Hematopoietic multipotent progenitor cell treated with erythropoietin and hydrocortisone succinate and interleukin-3 and kit ligand, for 15 days (in vitro differentiated cells): ENCODE measurements at regions not wholly inside any gene's neighbourhood (a gene's known extent, or its start where the extent isn't known, plus 50 kb on each side); places are given as distances from the start of the nearest gene placed in this dataset.

Experiments
- DNase-seq: peaks from one replicate; pipeline ENCODE4 v3.0.0-alpha.2; 2015; ENCODE audit warnings: low spot score

DNA sequence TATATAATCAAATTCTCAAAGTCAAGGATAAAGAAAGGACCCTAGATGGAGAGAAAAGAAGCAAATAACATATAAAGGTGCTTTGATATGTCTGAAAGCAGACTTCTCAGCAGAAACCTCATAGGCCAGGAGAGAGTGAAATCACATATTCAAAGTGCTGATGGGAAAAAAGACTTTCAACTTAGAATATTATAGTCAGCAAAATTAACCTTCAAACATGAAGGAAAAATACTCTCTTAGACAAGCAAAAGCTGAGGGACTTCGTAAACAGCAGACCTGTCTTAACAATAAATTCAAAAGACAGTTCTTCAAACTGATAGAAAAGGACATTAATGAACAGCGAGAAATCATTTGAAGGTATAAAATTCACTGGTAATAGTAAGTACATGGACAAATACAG, 107.2 kb upstream of the KCNH7 start:
- no peak for DNase-seq

DNA sequence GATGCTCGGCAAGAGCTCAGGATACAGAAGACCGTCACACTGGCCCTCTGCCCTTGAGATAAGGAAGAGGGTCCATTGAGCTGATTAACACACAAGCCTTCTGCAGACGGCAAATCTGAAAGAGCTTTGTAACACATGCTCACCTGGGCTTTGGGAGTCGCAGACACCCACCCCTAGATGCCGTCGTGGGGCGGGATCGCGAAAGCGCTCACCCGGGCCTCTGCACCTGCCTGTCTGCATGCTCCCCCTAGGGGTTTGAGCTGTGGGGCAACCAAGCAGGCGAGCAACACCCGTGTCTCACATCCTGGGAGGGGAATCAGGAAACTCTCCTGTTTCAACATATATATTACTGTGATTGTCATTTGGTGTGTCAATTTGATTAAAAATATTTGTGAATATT, 99.8 kb upstream of the KCNH7 start:
- no peak for DNase-seq

DNA sequence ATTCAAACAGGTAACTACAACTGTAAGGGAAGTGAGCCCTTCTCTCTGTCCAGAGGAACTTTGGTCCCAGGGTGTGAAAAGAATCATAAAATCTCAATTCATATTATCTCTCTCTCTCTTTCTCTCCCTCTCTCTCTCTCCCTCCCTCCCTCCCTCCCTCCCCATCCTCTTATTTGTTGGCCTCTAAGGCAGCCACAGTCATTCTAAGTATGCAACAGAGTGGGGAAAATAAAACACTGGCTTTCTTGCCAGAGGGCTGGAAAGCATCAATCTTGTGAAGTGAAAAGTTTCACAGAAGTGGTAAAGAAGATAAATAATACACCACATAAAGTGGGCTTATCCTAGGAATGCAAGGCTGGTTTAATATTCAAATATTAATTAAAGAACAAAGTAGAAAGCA, 95.6 kb upstream of the KCNH7 start:
- no peak for DNase-seq

DNA sequence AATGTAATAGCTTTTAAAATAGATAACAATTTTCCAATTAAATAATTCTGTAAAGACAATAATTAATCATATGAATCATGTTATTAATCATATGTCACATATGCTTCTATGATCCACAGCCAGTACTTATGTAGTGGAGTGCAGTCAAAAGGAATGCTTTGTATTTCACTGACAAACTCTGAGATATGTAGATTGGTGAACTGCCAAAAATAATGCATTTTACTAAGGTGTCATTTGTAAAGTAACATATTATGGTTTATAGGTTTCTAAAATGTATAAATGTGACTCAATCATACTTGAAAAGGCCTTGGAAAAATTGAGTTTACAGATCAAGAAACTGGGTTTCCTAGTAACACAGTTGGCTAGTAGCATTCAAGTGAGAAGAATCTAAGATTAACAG, 93.8 kb upstream of the KCNH7 start:
- no peak for DNase-seq

DNA sequence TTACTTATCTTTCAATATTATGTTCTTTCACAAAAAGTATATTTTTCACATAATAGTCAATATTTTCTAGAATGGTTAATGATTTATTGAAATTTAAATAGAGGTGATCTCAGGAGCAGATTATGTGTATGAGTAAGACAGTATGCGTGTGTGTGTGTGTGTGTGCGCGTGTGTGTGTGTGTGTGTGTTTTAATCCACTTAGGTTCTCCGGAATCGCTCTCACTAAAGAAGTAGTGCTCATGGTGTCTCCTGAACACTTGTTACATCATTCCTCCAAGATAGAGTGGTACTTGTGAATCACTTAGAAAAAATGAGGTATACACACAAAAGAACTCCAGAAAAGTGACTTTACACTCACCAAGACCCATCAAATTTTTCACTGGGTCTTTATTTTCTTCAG, 91.0 kb upstream of the KCNH7 start:
- no peak for DNase-seq

DNA sequence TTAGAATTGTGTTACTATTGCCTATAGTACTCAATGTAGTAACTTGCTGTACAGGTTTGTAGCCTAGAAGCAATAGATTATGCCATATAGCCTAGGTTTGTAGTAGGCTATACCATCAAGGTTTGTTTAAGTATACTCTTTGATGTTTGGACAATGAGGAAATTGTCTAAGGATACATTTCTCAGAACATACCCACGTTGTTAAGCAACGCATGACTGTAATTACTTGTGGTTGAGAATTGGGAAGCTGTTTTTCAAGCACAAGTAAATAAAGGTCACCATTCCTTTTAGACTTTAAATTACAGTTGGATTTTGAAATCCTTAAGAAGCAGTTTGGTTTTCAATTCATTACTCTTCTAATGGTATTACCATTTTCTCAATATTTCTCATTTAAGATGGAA, 89.8 kb upstream of the KCNH7 start:
- DNase-seq: no peak

- DNase-seq: no peak
These were observed 88.3 kb upstream of the KCNH7 start for GRCh38 chr2:162926907-162927306.

GRCh38 chr2:162926501-162926900, 87.9 kb upstream of the KCNH7 start:
- no peak for DNase-seq

DNA sequence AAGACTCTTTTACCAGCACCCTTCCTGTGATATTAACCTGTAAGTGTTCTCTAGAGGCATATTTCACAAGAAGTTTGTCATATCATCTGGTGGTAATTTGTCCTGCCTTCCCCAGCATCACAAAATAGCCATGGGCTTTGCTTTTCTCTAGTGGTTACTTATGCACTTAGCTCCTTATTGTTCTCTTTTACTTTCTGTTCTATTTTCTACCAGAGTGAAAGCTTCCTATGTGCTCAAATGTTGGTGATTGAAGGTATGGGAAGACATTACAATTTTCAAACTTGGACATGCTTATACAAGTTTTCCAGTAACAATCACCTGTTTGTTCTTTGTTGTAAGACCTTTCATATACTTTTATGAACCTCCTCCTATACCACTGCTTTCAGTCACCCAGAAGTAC, 87.0 kb upstream of the KCNH7 start:
- no peak for DNase-seq

DNA sequence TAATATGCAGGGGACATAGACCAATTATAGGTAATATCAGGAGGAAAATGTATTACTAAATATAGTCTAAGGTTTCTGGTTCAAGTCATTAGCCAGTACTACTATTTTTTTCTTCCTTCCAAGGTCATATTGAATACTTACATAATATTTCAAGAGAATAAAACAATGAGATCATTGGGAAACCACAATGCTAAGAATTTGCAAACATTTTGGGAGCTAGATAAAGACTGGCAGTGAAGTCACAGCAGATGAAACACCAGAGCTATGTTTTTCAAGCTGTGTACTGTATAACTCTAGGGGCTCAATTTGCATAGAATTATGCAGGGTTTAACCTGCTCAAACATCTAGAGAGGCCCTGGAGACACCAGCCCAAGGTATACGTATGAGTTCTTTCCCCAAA, 80.5 kb upstream of the KCNH7 start:
- no peak for DNase-seq

DNA sequence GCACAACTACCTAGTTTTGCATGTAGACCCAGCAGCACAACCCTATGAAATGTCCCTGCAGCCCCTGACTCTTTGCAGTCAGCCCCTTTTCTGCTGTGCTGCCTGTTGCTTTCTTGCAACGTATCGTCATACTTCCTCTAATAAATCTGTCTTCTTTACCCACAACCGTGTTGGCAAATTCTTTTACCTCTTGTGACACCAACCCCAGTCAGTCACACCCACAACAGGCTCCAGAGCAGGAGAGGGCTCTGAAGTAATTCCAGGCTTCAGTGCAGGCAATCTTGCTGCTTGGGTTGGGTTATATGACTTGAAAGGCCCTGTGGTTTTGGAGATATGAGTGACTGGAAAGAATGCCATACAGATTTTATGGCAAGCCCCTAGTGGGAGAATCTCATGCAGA, 79.1 kb upstream of the KCNH7 start:
- no peak for DNase-seq

DNA sequence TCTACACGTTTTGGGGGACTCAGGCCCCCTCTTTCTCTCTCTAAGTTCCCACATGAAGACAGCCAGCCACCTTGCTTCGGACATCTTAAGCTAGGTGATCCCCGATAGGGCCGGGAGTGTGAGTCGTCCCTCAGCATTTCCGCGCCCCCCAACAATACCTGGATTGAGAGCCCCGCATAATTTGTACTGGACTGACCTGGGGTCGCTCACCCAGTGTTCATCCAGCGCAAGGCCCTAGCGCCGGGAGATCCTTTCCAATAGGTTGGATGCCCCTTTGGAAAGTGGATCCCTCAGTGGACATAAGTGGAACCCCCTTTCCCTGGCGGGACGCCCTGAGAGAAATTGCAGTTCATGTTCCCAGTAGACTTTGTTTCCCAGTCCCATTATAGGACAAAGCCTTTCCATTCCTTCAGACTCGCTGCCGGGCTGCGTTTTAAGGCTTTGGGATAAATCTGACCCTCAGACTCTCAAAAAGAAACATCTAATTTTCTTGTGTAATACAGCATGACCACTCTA, 77.8 kb upstream of the KCNH7 start:
- DNase-seq: no peak

DNA sequence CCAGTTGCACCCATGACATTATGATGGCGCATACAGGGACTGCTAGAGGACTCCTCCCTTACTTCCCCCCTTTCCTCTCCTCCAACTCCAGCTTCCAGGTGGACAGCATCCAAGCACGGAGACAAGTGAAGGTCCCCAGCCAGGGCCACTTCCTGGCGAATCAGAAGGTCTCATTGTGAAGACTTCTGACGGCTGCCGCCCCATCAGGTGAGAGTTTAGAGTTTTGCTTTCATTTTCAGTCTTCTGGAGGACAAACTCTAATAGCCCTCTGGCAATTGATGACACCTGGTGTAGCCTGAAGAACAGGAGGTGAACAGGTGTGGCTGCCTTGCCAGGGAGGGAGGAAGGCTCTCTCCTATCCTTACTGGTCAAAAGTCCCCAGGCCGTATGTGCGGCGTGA, 77.3 kb upstream of the KCNH7 start:
- no peak for DNase-seq

GRCh38 chr2:162914161-162914560, 75.6 kb upstream of the KCNH7 start:
- no peak for DNase-seq

- no peak for DNase-seq
These were observed 74.2 kb upstream of the KCNH7 start for GRCh38 chr2:162912787-162913186.

DNA sequence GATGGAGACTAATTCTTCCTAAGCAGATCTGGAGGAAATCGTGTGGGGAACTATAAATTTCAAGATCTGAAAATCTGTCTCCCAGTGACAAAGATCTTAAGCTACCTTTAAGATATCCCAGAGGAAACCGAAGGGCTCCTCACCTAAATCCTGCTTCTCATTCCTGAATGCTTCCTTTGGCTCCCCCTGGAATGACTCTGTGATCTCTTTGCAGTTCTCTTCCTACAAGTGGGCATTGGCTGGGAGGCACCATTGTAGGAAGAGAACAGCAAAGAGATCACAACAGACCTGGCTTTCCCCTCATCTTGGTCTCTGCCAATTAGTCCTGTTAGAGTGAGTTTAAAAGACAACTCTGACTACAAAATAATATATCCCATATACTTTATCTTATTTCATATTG, 70.0 kb upstream of the KCNH7 start:
- no peak for DNase-seq

DNA sequence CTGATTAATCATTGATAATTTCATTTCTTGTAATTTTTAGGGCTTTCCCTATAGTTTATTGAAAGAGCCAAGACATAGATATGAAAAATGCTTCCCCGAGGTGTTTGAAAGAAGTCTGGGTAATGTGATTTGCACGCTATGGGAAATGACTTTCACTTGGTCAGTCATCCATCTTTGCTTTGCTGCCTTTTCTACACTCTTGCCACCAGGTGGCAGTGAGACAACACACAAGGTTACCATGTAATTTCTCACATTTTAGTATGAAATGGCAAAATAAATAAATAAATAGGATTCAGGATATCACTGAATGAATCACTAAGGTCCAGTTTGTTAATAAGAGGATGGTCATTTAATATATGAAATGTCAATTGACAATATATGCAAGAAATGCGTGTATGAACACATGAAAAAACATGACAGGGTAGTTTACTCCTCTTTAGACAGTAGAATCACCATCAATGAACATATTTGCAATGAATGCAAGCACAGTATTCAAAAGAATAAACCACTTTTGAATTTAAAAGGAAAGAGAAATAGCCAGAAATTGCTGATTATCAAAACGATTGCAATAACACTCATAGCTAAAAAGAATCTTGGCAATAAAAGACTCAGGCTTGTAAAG, 52.2 kb upstream of the KCNH7 start:
- DNase-seq: peak; percentile 18

GRCh38 chr2:162888652-162889051, 50.1 kb upstream of the KCNH7 start:
- DNase-seq: peak; percentile 11
